PC-3 (cell line): ENCODE measurements at regions not wholly inside any gene's neighbourhood (a gene's known extent, or its start where the extent isn't known, plus 50 kb on each side); places are given as distances from the start of the nearest gene placed in this dataset.

ENCODE experiments used
- ATAC-seq: fragments of 200-7000 bp; cut with Tn5 transposase; 2 replicates; pipeline ENCODE4 v1.9.1; 2020; ENCODE audit warnings: mild to moderate bottlenecking, moderate library complexity
- BruUV-seq: library from RNA; stranded (reverse); fragments of 400-500 nt; replicated peaks from 2 replicates; lab custom pipeline; 2021; lab: Mats Ljungman, UMichigan
- CTCF ChIA-PET: fragments of 300-600 bp; sonication (Branson Sonifier 250); formaldehyde crosslinking; loops from one replicate; lab custom pipeline; 2022; ENCODE audit warnings: antibody characterized with exemption; lab: Charles Lee
- POLR2A ChIA-PET: fragments of 300-600 bp; sonication (Branson Sonifier 250); formaldehyde crosslinking; loops from one replicate; lab custom pipeline; 2022; ENCODE audit warnings: antibody characterized with exemption; ENCODE audit not compliant: unreplicated experiment; lab: Charles Lee
- DNase-seq: peaks from one replicate; pipeline ENCODE4 v3.0.0-alpha.2; 2015
- H2AFZ ChIP-seq: fragments of 300-600 bp; sonication (generic); 2 replicates; pipeline ENCODE4 v1.6.0; 2016; ENCODE audit warnings: antibody characterized with exemption, low read length
- H3F3A ChIP-seq: fragments of 300-600 bp; sonication (generic); one replicate; pipeline ENCODE4 v1.6.0; 2017; ENCODE audit warnings: antibody characterized with exemption, low read length, control low read depth, mild to moderate bottlenecking; ENCODE audit not compliant: unreplicated experiment
- H3K27ac ChIP-seq: fragments of 300-600 bp; sonication (generic); 2 replicates; pipeline ENCODE4 v1.5.1; 2016; ENCODE audit warnings: mild to moderate bottlenecking, low read length
- H3K27me3 ChIP-seq: fragments of 300-600 bp; sonication (generic); 2 replicates; pipeline ENCODE4 v1.6.1; 2016; ENCODE audit warnings: low read length, mixed read lengths
- H3K36me3 ChIP-seq: fragments of 300-600 bp; sonication (generic); 2 replicates; pipeline ENCODE4 v1.6.1; 2016; ENCODE audit warnings: low read depth, mixed run types, low read length, mixed read lengths
- H3K4me1 ChIP-seq: fragments of 300-600 bp; sonication (generic); 2 replicates; pipeline ENCODE4 v1.5.1; 2016; ENCODE audit warnings: low read length; ENCODE audit not compliant: insufficient read depth
- H3K4me2 ChIP-seq: fragments of 300-600 bp; sonication (generic); 2 replicates; pipeline ENCODE4 v1.6.0; 2016; ENCODE audit warnings: low read length
- H3K4me3 ChIP-seq: fragments of 300-600 bp; sonication (generic); 2 replicates; pipeline ENCODE4 v1.5.1; 2016; ENCODE audit warnings: mild to moderate bottlenecking, low read length, mixed read lengths
- H3K79me2 ChIP-seq: fragments of 300-600 bp; sonication (generic); 2 replicates; pipeline ENCODE4 v1.6.1; 2017; ENCODE audit warnings: low read length, mixed read lengths
- H3K9ac ChIP-seq: fragments of 300-600 bp; sonication (generic); 2 replicates; pipeline ENCODE4 v1.6.0; 2016; ENCODE audit warnings: mild to moderate bottlenecking, low read length
- H3K9me2 ChIP-seq: fragments of 300-600 bp; sonication (generic); replicated peaks from 2 replicates; pipeline ENCODE4 v1.6.1; 2016; ENCODE audit warnings: mixed run types, low read length, mixed read lengths
- H3K9me3 ChIP-seq: fragments of 300-600 bp; sonication (generic); 2 replicates; pipeline ENCODE4 v1.6.1; 2016; ENCODE audit warnings: low read length, mixed read lengths
- H4K20me1 ChIP-seq: fragments of 300-600 bp; sonication (generic); 2 replicates; pipeline ENCODE4 v1.6.1; 2016; ENCODE audit warnings: low read length, mixed read lengths
- EZH2 ChIP-seq: fragments of 300-600 bp; sonication (generic); IDR thresholded peaks from one replicate; pipeline ENCODE4 v1.6.1; 2017; ENCODE audit warnings: antibody characterized with exemption, mild to moderate bottlenecking, low read length; ENCODE audit not compliant: unreplicated experiment
- EZH2phosphoT487 ChIP-seq: fragments of 300-600 bp; sonication (generic); IDR thresholded peaks from 2 replicates; pipeline ENCODE4 v1.6.1; 2018; ENCODE audit warnings: mild to moderate bottlenecking, antibody characterized with exemption, low read length, borderline replicate concordance
- intact Hi-C: fragments of 100-400 bp; cut with micrococcal nuclease; formaldehyde crosslinking; loops from 2 replicates; pipeline ENCODE4 v1.9.0; 2023
- TF ChIP-seq, protein P1 (sequence below): fragments of 300-600 bp; sonication (generic); conservative IDR thresholded peaks from 2 replicates; pipeline ENCODE4 v1.5.1; 2017; ENCODE audit warnings: antibody characterized with exemption, low read depth, mild to moderate bottlenecking, low read length

DNA sequence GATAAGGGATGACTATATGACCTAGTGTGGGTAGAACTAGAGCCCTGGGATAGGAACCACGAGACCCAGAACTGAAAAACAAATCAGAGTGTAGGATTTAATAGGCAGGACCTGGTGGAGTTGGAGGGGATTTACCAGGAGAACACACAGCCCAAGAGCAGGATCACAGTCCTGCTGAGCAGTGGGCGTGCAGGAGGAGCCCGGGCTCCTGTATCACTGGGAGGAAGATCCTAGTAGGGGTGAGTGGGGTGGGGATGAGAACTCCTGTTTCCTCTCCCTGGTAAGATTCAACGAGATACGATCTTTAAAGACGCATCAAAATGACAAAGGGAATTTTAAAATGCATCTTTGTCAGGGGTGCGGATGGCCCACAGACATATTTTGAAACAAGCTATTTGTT lies 220.1 kb downstream of the GALC start:
- ATAC-seq (no peak), DNase-seq (no peak)
- no peak overlapping the region for H3K27ac ChIP-seq
- H3K4me3 ChIP-seq, result no peak overlapping the region
- ChIA-PET POLR2A (no interaction called here), CTCF (no interaction called here)
- 0 out of 2 replicates have a peak, but pooled peaks cover 3% of the 10 kb centered on the region for H3K9me3 ChIP-seq
- TF ChIP-seq EZH2phosphoT487, result no peak
- TF ChIP-seq EZH2, result no peak
- TF ChIP-seq, protein P1, sequence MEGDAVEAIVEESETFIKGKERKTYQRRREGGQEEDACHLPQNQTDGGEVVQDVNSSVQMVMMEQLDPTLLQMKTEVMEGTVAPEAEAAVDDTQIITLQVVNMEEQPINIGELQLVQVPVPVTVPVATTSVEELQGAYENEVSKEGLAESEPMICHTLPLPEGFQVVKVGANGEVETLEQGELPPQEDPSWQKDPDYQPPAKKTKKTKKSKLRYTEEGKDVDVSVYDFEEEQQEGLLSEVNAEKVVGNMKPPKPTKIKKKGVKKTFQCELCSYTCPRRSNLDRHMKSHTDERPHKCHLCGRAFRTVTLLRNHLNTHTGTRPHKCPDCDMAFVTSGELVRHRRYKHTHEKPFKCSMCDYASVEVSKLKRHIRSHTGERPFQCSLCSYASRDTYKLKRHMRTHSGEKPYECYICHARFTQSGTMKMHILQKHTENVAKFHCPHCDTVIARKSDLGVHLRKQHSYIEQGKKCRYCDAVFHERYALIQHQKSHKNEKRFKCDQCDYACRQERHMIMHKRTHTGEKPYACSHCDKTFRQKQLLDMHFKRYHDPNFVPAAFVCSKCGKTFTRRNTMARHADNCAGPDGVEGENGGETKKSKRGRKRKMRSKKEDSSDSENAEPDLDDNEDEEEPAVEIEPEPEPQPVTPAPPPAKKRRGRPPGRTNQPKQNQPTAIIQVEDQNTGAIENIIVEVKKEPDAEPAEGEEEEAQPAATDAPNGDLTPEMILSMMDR, result no peak
- no peaks in the 10 kb centered on the region for H3K27me3 ChIP-seq
- no TSS peak for BruUV-seq
- H4K20me1 ChIP-seq, result no peaks in the 10 kb centered on the region
- no peak overlapping the region for H3K4me2 ChIP-seq
- H2AFZ ChIP-seq, result no peak overlapping the region
- no peaks in the 10 kb centered on the region for H3K79me2 ChIP-seq
- H3K36me3 ChIP-seq, result no peaks in the 10 kb centered on the region
- H3K9me2 ChIP-seq, result no peaks in the 10 kb centered on the region
- H3K4me1 ChIP-seq, result no peaks in the 10 kb centered on the region
- no peak overlapping the region for H3K9ac ChIP-seq
- intact Hi-C loops, result no loop called here
- H3F3A ChIP-seq, result no peaks in the 10 kb centered on the region

DNA sequence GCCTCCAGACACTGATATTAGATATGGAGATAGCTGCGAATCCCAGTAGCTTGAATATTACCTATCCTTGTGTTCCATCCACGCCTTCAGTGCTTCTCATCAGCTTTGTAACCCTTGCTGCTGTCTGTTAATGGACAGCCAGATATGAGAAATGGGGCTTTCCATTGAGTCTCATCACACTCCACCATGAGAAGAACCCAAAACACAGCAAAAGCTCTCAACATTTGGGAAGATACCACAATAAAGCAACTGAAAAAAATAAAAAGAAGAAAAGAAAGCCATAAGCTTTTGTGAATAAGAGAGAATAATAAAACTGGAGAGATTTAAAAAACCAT lies 225.4 kb downstream of the GALC start:
- no peak overlapping the region for H3K4me3 ChIP-seq
- no peaks in the 10 kb centered on the region for H3K27me3 ChIP-seq
- intact Hi-C loops, result no loop called here
- H3K9me3 ChIP-seq, result 0 out of 2 replicates have a peak, but pooled peaks cover 6% of the 10 kb centered on the region
- no peaks in the 10 kb centered on the region for H3K9me2 ChIP-seq
- no peaks in the 10 kb centered on the region for H3F3A ChIP-seq
- H3K4me2 ChIP-seq, result no peak overlapping the region
- CTCF ChIA-PET, result no interaction called here
- H3K79me2 ChIP-seq, result no peaks in the 10 kb centered on the region
- no peak for DNase-seq
- H3K27ac ChIP-seq, result no peak overlapping the region
- POLR2A ChIA-PET, result interaction anchor here (0.6 kb wide), 1 partner anchor 1111 kb away, joined by 3 read pairs; no protein-coding TSS in a partner anchor
- TF ChIP-seq, protein P1, result no peak
- TF ChIP-seq EZH2, result no peak
- TF ChIP-seq EZH2phosphoT487, result no peak
- ATAC-seq, result no peak
- H3K36me3 ChIP-seq, result no peaks in the 10 kb centered on the region
- H3K9ac ChIP-seq, result no peak overlapping the region
- no peak overlapping the region for H2AFZ ChIP-seq
- no peaks in the 10 kb centered on the region for H3K4me1 ChIP-seq
- H4K20me1 ChIP-seq, result no peaks in the 10 kb centered on the region
- BruUV-seq, result no TSS peak

DNA sequence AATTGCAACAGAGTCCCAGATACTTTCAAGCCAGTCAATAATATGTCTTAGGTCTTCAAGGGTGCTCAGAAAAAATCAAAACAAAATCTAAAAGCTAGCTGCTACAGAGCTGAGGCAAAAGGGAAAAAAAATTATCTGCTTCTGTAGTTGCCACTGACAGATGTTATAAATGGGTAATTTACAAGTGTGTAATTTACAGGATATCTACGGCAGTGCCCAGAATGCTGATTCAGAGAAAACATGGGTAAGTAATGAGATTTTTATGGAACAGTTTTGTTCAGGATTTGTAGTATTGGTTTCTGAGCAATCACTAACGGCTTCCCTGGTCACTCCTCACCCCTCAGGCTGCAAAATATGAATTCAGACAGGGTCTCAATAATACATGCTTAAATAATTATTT lies 234.1 kb downstream of the GALC start:
- BruUV-seq, result no TSS peak
- POLR2A ChIA-PET, result no interaction called here
- intact Hi-C loops, result no loop called here

More for the DNA sequence above, 234.1 kb downstream of the GALC start:
- Histone ChIP-seq H3K4me3 (no peak overlapping the region), H3K27ac (no peak overlapping the region), H3K27me3 (no peaks in the 10 kb centered on the region), H3K36me3 (no peaks in the 10 kb centered on the region), H4K20me1 (no peaks in the 10 kb centered on the region), H3K4me2 (no peak overlapping the region), H3K79me2 (no peaks in the 10 kb centered on the region), H3K9me3 (peaks cover 10% of the 10 kb centered on the region; the same call in 1 of the 2 replicates), H2AFZ (no peak overlapping the region), H3K9ac (no peak overlapping the region), H3K4me1 (no peaks in the 10 kb centered on the region), H3K9me2 (no peaks in the 10 kb centered on the region), H3F3A (no peaks in the 10 kb centered on the region)
- DNase-seq, result no peak
- CTCF ChIA-PET, result no interaction called here
- TF ChIP-seq EZH2phosphoT487 (no peak), EZH2 (no peak)
- TF ChIP-seq, protein P1, result no peak
- no peak for ATAC-seq
